OCI-LY7 (cell line): ENCODE measurements at regions not wholly inside any gene's neighbourhood (a gene's known extent, or its start where the extent isn't known, plus 50 kb on each side); places are given as distances from the start of the nearest gene placed in this dataset.

ENCODE experiments used
- BruUV-seq: library from RNA; stranded (reverse); fragments of 400-500 nt; replicated peaks from 2 replicates; lab custom pipeline; 2021; lab: Mats Ljungman, UMichigan
- CTCF ChIA-PET: fragments of 300-600 bp; sonication (Branson Sonifier 250); formaldehyde crosslinking; loops from one replicate; lab custom pipeline; 2022; ENCODE audit warnings: antibody characterized with exemption; ENCODE audit not compliant: unreplicated experiment; lab: Charles Lee
- POLR2A ChIA-PET: fragments of 300-600 bp; sonication (Branson Sonifier 250); formaldehyde crosslinking; loops from one replicate; lab custom pipeline; 2022; ENCODE audit warnings: antibody characterized with exemption; lab: Charles Lee
- DNase-seq: peaks from one replicate; pipeline ENCODE4 v3.0.0-alpha.2; 2015; ENCODE audit warnings: low spot score
- H2AFZ ChIP-seq: fragments of 200-600 bp; sonication (generic), shearing (Covaris generic); 2 replicates; pipeline ENCODE4 v1.6.1; 2014; ENCODE audit warnings: mild to moderate bottlenecking, antibody characterized with exemption, low read length, moderate library complexity
- H3K27ac ChIP-seq: fragments of 200-600 bp; sonication (generic); 2 replicates; pipeline ENCODE4 v1.5.1; 2014; ENCODE audit warnings: mixed run types, low read depth, mild to moderate bottlenecking, moderate library complexity, low read length, inconsistent platforms; ENCODE audit not compliant: poor library complexity, severe bottlenecking
- H3K36me3 ChIP-seq: fragments of 200-600 bp; sonication (generic); 2 replicates; pipeline ENCODE4 v1.6.1; 2014; ENCODE audit warnings: mild to moderate bottlenecking, antibody characterized with exemption, low read length, moderate library complexity, mixed read lengths; ENCODE audit not compliant: insufficient read depth
- H3K4me1 ChIP-seq: fragments of 200-600 bp; sonication (generic); 2 replicates; pipeline ENCODE4 v1.5.1; 2014; ENCODE audit warnings: mild to moderate bottlenecking, low read length; ENCODE audit not compliant: insufficient read depth, poor library complexity, severe bottlenecking
- H3K4me2 ChIP-seq: fragments of 200-600 bp; sonication (generic); 2 replicates; pipeline ENCODE4 v1.6.1; 2014; ENCODE audit warnings: mild to moderate bottlenecking, low read length
- H3K4me3 ChIP-seq: fragments of 200-600 bp; sonication (generic); 2 replicates; pipeline ENCODE4 v1.5.1; 2014; ENCODE audit warnings: mild to moderate bottlenecking, low read depth, low read length; ENCODE audit not compliant: poor library complexity, severe bottlenecking
- H3K79me2 ChIP-seq: fragments of 200-600 bp; sonication (generic); 2 replicates; pipeline ENCODE4 v1.6.1; 2016; ENCODE audit warnings: low read depth, mild to moderate bottlenecking, low read length, moderate library complexity, mixed read lengths; ENCODE audit not compliant: insufficient read depth
- H3K9me2 ChIP-seq: fragments of 200-600 bp; sonication (generic); 2 replicates; pipeline ENCODE4 v1.6.1; 2016; ENCODE audit warnings: mild to moderate bottlenecking, low read length, mixed read lengths; ENCODE audit not compliant: insufficient read depth
- H3K9me3 ChIP-seq: fragments of 200-600 bp; sonication (generic); 2 replicates; pipeline ENCODE4 v1.6.1; 2014; ENCODE audit warnings: mild to moderate bottlenecking, mixed run types, low read length, mixed read lengths
- H4K20me1 ChIP-seq: fragments of 200-600 bp; sonication (generic); 2 replicates; pipeline ENCODE4 v1.6.1; 2014; ENCODE audit warnings: mild to moderate bottlenecking, antibody characterized with exemption, low read length, moderate library complexity, mixed read lengths; ENCODE audit not compliant: insufficient read depth
- CTCF ChIP-seq: fragments of 200-600 bp; sonication (generic); conservative IDR thresholded peaks from 2 replicates; pipeline ENCODE4 v1.5.1; 2014; ENCODE audit warnings: mild to moderate bottlenecking, antibody characterized with exemption, low read length, moderate library complexity, mixed read lengths
- EZH2phosphoT487 ChIP-seq: fragments of 200-600 bp; sonication (generic); IDR thresholded peaks from 2 replicates; pipeline ENCODE4 v1.6.1; 2018; ENCODE audit warnings: low read depth, borderline replicate concordance, mild to moderate bottlenecking, mixed run types, antibody characterized with exemption, low read length, moderate library complexity, mixed read lengths
- intact Hi-C: fragments of 100-400 bp; cut with micrococcal nuclease; formaldehyde crosslinking; loops from one replicate; pipeline ENCODE4 v1.10.0; 2022; ENCODE audit not compliant: unreplicated experiment

GRCh38 chr7:130914554-130915294, 180.7 kb upstream of the KLF14 start:
- ChIA-PET POLR2A (interaction anchor here (0.5 to 2.1 kb wide), 13 partner anchors 8 to 431 kb away, joined by 3 to 9 read pairs (median 4); no protein-coding TSS in a partner anchor), CTCF (interaction anchor here (1.0 kb wide), 1 partner anchor 100 kb away, joined by 3 read pairs; no protein-coding TSS in a partner anchor)
- DNase-seq: no peak
- Histone ChIP-seq H3K27ac (peak overlapping the region; percentile 79), H3K4me2 (peak overlapping the region; percentile 98), H3K79me2 (peaks cover 23% of the 10 kb centered on the region; the same call in 1 of the 2 replicates), H4K20me1 (no peaks in the 10 kb centered on the region), H3K4me1 (peaks cover 26% of the 10 kb centered on the region), H3K4me3 (no peak overlapping the region), H3K9me3 (no peaks in the 10 kb centered on the region), H2AFZ (no peak overlapping the region), H3K9me2 (no peaks in the 10 kb centered on the region), H3K36me3 (peaks cover 8% of the 10 kb centered on the region)
- no TSS peak for BruUV-seq
- intact Hi-C loops: loop anchor here (5.0 kb wide), 1 partner anchor 413 kb away; the partner anchor contains the start of gene MKLN1
- TF ChIP-seq CTCF (no peak), EZH2phosphoT487 (no peak)

GRCh38 chr7:130917669-130918128, 183.7 kb upstream of the KLF14 start:
- Histone ChIP-seq H3K27ac (no peak overlapping the region), H4K20me1 (no peaks in the 10 kb centered on the region), H3K4me1 (peaks cover 15% of the 10 kb centered on the region), H3K4me2 (no peak overlapping the region), H3K9me2 (no peaks in the 10 kb centered on the region), H3K36me3 (no peaks in the 10 kb centered on the region), H3K79me2 (peaks cover 8% of the 10 kb centered on the region; the same call in 1 of the 2 replicates), H3K9me3 (no peaks in the 10 kb centered on the region), H3K4me3 (no peak overlapping the region), H2AFZ (no peak overlapping the region)
- no peak for DNase-seq
- TF ChIP-seq CTCF (no peak), EZH2phosphoT487 (no peak)
- BruUV-seq: no TSS peak
- intact Hi-C loops: no loop called here
- ChIA-PET POLR2A (no interaction called here), CTCF (no interaction called here)
